Kidney epithelial cell (primary cell): ENCODE measurements at regions not wholly inside any gene's neighbourhood (a gene's known extent, or its start where the extent isn't known, plus 50 kb on each side); places are given as distances from the start of the nearest gene placed in this dataset.

Source experiments
- DNase-seq: peaks from one replicate; pipeline ENCODE4 v3.0.0-alpha.2; 2010; ENCODE audit warnings: low read depth
- H3K27me3 ChIP-seq: 2 replicates; pipeline ENCODE4 v1.6.0; 2011; ENCODE audit warnings: low read length; ENCODE audit not compliant: control insufficient read depth, insufficient read depth
- H3K36me3 ChIP-seq: 2 replicates; pipeline ENCODE4 v1.5.1; 2011; ENCODE audit warnings: low read length; ENCODE audit not compliant: control insufficient read depth, insufficient read depth
- H3K4me3 ChIP-seq: 2 replicates; pipeline ENCODE4 v1.5.1; 2011; ENCODE audit warnings: low read depth, mild to moderate bottlenecking, control low read depth, low read length
- CTCF ChIP-seq: IDR thresholded peaks from 2 replicates; pipeline ENCODE4 v1.5.1; 2011; ENCODE audit warnings: mild to moderate bottlenecking, moderate library complexity, low read length, control low read depth, inconsistent platforms; ENCODE audit not compliant: insufficient read depth, poor library complexity, severe bottlenecking

- no peaks in the 10 kb centered on the region for H3K36me3 ChIP-seq
- no peaks in the 10 kb centered on the region for H3K27me3 ChIP-seq
- no peak for TF ChIP-seq CTCF
- no peak for DNase-seq
- H3K4me3 ChIP-seq = no peak overlapping the region
Measured at GRCh38 chr6:4366635-4367395, 231.4 kb upstream of the ECI2 start.

GRCh38 chr6:4365686-4366085 is 230.3 kb upstream of the ECI2 start:
- DNase-seq = no peak
- H3K36me3 ChIP-seq = no peaks in the 10 kb centered on the region
- TF ChIP-seq CTCF = no peak
- no peak overlapping the region for H3K4me3 ChIP-seq
- no peaks in the 10 kb centered on the region for H3K27me3 ChIP-seq

GRCh38 chr6:4364711-4365110 is 229.3 kb upstream of the ECI2 start:
- TF ChIP-seq CTCF = no peak
- no peak overlapping the region for H3K4me3 ChIP-seq
- no peak for DNase-seq
- no peaks in the 10 kb centered on the region for H3K36me3 ChIP-seq
- H3K27me3 ChIP-seq = no peaks in the 10 kb centered on the region

- H3K4me3 ChIP-seq = no peak overlapping the region
- no peak for DNase-seq
- no peak for TF ChIP-seq CTCF
- no peaks in the 10 kb centered on the region for H3K27me3 ChIP-seq
- H3K36me3 ChIP-seq = no peaks in the 10 kb centered on the region
Measured at GRCh38 chr6:4364172-4364571, 228.8 kb upstream of the ECI2 start.

GRCh38 chr6:4363656-4364055 is 228.3 kb upstream of the ECI2 start:
- Histone ChIP-seq H3K36me3 (no peaks in the 10 kb centered on the region), H3K4me3 (no peak overlapping the region), H3K27me3 (no peaks in the 10 kb centered on the region)
- DNase-seq = no peak
- TF ChIP-seq CTCF = no peak

- DNase-seq = no peak
- TF ChIP-seq CTCF = no peak
- Histone ChIP-seq H3K27me3 (no peaks in the 10 kb centered on the region), H3K4me3 (no peak overlapping the region), H3K36me3 (no peaks in the 10 kb centered on the region)
Measured at GRCh38 chr6:4362326-4362725, 227.0 kb upstream of the ECI2 start.
